ENCODE measurements at regions not wholly inside any gene's neighbourhood (a gene's known extent, or its start where the extent isn't known, plus 50 kb on each side); places are given as distances from the start of the nearest gene placed in this dataset.

DNA sequence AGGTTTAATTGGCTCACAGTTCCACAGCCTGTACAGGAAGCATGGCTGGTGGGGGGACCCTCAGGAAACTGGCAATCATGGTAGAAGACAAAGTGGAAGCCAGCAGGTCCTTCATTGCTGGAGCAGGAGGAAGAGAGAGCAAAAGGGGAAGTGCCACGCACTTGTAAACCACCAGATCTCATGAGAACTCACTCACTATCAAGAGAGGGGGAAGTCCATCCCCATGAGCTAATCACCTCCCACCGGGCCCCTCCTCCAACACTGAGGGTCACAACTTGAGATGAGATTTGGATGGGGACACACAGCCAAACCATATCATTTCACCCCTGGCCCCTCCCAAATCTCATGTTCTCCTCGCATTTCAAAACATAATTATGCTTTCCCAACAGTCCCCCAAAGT, 171.9 kb upstream of the CACNA2D1 start:
- DNase-seq = peak in 1 of 3 donors; percentile 16
- no peak overlapping the region for H3K4me3 ChIP-seq
- peak; percentile 40 for ATAC-seq
- H3K4me1 ChIP-seq (ENCODE audit: low read depth) = no peaks in the 10 kb centered on the region
- intact Hi-C loops (cut with DNase I, micrococcal nuclease) = no loop called here
- TF ChIP-seq, protein P1, sequence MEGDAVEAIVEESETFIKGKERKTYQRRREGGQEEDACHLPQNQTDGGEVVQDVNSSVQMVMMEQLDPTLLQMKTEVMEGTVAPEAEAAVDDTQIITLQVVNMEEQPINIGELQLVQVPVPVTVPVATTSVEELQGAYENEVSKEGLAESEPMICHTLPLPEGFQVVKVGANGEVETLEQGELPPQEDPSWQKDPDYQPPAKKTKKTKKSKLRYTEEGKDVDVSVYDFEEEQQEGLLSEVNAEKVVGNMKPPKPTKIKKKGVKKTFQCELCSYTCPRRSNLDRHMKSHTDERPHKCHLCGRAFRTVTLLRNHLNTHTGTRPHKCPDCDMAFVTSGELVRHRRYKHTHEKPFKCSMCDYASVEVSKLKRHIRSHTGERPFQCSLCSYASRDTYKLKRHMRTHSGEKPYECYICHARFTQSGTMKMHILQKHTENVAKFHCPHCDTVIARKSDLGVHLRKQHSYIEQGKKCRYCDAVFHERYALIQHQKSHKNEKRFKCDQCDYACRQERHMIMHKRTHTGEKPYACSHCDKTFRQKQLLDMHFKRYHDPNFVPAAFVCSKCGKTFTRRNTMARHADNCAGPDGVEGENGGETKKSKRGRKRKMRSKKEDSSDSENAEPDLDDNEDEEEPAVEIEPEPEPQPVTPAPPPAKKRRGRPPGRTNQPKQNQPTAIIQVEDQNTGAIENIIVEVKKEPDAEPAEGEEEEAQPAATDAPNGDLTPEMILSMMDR (IDR thresholded peaks at IDR 0.05) = no peak
- no peaks in the 10 kb centered on the region for H3K9me3 ChIP-seq
- H3K36me3 ChIP-seq (ENCODE audit: low read depth) = no peaks in the 10 kb centered on the region

DNA sequence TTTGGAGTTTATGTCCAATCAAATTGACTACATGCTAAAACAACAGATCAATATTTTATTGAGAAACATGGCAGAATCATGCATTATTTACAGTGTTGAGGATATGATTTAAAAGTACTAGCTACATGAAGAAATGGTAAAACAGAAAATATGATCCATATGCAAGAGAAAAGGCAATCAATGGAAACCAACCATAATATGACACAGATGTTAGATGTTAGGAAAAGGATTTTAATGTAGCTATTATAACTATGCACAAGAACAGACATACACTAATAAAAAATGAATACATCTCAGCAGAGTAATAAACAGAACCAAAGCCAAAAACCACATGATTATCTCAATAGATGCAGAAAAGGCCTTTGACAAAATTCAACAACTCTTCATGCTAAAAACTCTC, 166.2 kb upstream of the CACNA2D1 start:
- H3K4me1 ChIP-seq (ENCODE audit: low read depth) = no peaks in the 10 kb centered on the region
- no peaks in the 10 kb centered on the region for H3K36me3 ChIP-seq (ENCODE audit: low read depth)
- no peak for DNase-seq
- H3K4me3 ChIP-seq = no peak overlapping the region
- no peaks in the 10 kb centered on the region for H3K9me3 ChIP-seq
- TF ChIP-seq, protein P1 (IDR thresholded peaks at IDR 0.05) = no peak
- intact Hi-C loops (cut with DNase I, micrococcal nuclease) = no loop called here
- no peak for ATAC-seq

DNA sequence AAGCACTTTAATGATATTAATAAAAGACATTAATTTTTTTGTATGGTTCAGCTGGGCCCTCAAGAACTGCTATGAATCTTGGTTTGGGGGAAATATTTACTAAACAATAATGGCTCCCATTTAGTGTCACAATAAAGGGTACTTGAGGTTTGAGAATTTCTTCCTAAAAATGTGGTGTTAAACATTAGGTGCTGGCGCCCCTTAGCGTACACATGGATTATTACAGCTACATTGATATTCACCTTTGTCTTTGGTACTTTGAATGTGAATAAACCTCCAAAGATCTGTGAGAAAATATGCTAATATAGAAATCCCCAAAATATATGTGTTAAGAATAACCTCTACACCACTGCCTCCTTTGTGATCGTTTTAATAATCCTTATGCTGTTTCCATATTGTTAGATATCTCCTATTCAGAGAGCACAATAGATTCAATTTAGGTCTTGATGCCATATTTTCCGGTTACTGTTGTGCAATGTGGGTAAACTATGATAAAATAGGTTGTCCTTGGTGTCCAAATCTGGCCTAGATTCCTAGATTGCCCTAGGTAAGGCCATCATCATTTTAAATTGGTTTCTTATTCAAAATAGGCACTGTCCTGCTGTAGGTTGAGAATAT, 161.8 kb upstream of the CACNA2D1 start:
- intact Hi-C loops (cut with DNase I, micrococcal nuclease) = no loop called here
- ATAC-seq = no peak
- TF ChIP-seq, protein P1 (IDR thresholded peaks at IDR 0.05) = peak; percentile 40

DNA sequence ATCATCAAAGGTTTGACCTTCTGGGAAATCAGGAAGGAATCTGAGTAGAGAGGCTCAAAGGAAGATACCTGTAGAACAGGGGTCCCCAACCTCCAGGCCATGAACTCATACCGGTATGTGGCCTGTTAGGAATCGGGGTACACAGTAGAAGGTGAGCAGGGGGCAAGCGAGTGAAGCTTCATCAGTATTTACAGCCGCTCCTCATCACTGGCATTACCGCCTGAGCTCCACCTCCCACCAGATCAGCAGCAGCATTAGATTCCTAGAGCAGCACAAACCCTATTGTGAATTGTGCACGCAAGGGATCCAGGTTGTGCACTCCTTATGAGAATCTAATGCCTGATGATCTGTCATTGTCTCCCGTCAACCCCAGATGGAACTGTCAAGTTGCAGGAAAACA, 158.5 kb upstream of the CACNA2D1 start:
- no peaks in the 10 kb centered on the region for H3K36me3 ChIP-seq (ENCODE audit: low read depth)
- no peak overlapping the region for H3K4me3 ChIP-seq
- no peak for DNase-seq
- H3K4me1 ChIP-seq (ENCODE audit: low read depth) = no peaks in the 10 kb centered on the region
- no peaks in the 10 kb centered on the region for H3K9me3 ChIP-seq
- TF ChIP-seq, protein P1 (IDR thresholded peaks at IDR 0.05) = no peak
- intact Hi-C loops (cut with DNase I, micrococcal nuclease) = no loop called here
- no peak for ATAC-seq

More for the DNA sequence above, 161.8 kb upstream of the CACNA2D1 start:
- no peak overlapping the region for H3K4me3 ChIP-seq
- H3K9me3 ChIP-seq = no peaks in the 10 kb centered on the region
- DNase-seq = peak in 1 of 3 donors; percentile 46
- no peaks in the 10 kb centered on the region for H3K4me1 ChIP-seq (ENCODE audit: low read depth)
- no peaks in the 10 kb centered on the region for H3K36me3 ChIP-seq (ENCODE audit: low read depth)

DNA sequence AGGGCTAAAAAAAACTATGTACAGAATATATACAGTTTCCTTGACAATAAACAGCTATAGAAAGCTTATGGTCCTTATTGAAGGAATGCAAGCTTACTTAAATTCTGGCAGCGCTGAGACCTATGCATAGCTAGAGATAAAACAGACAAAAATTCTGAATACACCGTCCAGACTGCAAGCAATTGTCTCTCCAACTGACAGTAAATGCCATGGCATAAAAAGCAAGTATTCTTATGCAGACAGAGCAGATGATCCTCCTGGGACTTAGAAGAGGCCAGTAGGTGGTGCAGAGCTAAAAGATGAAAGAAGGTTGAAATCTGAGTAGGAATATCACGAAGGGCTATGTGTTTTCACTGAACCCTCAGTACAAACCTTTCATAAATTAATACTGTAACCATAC, 157.0 kb upstream of the CACNA2D1 start:
- Histone ChIP-seq H3K4me3 (no peak overlapping the region), H3K4me1 (ENCODE audit: low read depth) (no peaks in the 10 kb centered on the region), H3K9me3 (no peaks in the 10 kb centered on the region), H3K36me3 (ENCODE audit: low read depth) (no peaks in the 10 kb centered on the region)
- DNase-seq = no peak
- intact Hi-C loops (cut with DNase I, micrococcal nuclease) = no loop called here
- no peak for ATAC-seq
- TF ChIP-seq, protein P1 (IDR thresholded peaks at IDR 0.05) = no peak

DNA sequence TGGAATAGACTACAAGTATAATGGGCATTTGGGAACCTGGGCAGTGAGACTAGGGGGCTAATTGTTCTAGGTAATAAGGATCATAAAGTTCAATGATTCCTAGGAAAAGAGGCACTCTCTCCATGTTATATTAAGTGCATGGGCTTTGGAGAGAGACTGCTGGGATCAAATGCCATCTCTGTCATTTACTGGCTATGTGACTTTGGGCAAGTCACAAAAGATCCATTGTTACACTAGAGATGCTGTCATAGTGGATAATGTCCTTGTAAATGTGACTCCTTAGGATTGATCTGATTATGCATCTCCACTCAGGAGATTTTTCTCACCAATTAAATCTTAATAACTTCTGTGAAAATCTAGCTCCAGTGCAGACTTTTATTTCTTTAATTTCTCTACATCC, 156.3 kb upstream of the CACNA2D1 start:
- Histone ChIP-seq H3K9me3 (no peaks in the 10 kb centered on the region), H3K4me1 (ENCODE audit: low read depth) (no peaks in the 10 kb centered on the region), H3K4me3 (no peak overlapping the region), H3K36me3 (ENCODE audit: low read depth) (no peaks in the 10 kb centered on the region)
- TF ChIP-seq, protein P1 (IDR thresholded peaks at IDR 0.05) = no peak
- DNase-seq (no peak), ATAC-seq (no peak)
- intact Hi-C loops (cut with DNase I, micrococcal nuclease) = no loop called here
